SK-N-SH (cell line): ENCODE measurements at regions not wholly inside any gene's neighbourhood (a gene's known extent, or its start where the extent isn't known, plus 50 kb on each side); places are given as distances from the start of the nearest gene placed in this dataset.

ENCODE experiments used
- CTCF ChIP-seq: fragments of 200-600 bp; sonication (generic); IDR thresholded peaks from 2 replicates; pipeline ENCODE4 v1.6.1; 2017; ENCODE audit warnings: antibody characterized with exemption, mild to moderate bottlenecking, moderate library complexity
- RFX5 ChIP-seq: IDR thresholded peaks from 2 replicates; pipeline ENCODE4 v1.6.1; 2012; ENCODE audit warnings: mild to moderate bottlenecking, improper control_type of control experiment, low read length
- TAF1 ChIP-seq: IDR thresholded peaks from 2 replicates; pipeline ENCODE4 v1.6.1; 2012; ENCODE audit warnings: low read depth, mild to moderate bottlenecking, low read length, moderate library complexity, borderline replicate concordance
- TF ChIP-seq, protein P1 (sequence below): IDR thresholded peaks from 2 replicates; pipeline ENCODE4 v1.6.1; 2012; ENCODE audit warnings: mild to moderate bottlenecking, low read depth, low read length, moderate library complexity

DNA sequence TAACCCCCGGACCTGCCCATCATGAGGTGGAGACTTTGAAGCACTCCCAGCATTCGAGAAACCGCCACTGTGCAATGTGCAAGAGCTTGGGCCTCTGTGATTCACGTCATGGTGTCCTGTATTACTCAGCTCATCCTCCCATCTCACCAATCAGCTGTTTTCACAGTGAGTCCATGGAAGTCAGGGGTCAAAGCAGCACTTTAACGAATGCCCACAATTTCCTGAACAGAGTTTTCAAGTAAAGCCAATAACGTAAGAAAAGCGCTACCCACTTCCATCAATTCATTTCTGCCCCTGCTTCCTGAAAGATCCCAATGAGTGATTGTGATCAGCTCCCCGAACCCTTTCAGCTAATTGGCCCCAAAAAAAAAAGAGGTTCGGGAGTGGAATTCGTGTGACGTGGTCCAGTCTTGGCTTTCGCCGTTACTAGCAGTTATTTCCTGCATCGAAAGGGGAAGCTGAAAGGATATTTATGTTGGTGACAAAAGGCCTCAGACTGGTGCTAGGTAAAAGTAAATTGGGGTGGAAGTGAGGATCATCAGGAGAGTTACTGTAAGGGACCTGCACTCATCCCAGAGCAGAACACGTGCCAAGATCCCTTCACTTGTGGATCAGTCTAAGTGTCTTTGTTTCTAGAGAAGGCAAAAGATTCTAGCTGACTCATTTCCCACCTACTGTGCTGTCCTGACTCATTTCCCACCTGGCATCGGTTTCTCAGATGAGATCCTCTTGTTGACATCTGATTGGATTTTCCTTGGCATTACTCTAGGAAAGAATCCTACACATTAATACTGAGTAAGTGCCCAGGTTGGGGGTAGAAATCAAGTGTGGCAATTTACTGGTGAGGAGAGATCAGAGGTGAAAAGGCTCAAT is 136.7 kb upstream of the NUDT7 start:
- TF ChIP-seq RFX5 (no peak), CTCF (no peak), TAF1 (no peak)
- TF ChIP-seq, protein P1, sequence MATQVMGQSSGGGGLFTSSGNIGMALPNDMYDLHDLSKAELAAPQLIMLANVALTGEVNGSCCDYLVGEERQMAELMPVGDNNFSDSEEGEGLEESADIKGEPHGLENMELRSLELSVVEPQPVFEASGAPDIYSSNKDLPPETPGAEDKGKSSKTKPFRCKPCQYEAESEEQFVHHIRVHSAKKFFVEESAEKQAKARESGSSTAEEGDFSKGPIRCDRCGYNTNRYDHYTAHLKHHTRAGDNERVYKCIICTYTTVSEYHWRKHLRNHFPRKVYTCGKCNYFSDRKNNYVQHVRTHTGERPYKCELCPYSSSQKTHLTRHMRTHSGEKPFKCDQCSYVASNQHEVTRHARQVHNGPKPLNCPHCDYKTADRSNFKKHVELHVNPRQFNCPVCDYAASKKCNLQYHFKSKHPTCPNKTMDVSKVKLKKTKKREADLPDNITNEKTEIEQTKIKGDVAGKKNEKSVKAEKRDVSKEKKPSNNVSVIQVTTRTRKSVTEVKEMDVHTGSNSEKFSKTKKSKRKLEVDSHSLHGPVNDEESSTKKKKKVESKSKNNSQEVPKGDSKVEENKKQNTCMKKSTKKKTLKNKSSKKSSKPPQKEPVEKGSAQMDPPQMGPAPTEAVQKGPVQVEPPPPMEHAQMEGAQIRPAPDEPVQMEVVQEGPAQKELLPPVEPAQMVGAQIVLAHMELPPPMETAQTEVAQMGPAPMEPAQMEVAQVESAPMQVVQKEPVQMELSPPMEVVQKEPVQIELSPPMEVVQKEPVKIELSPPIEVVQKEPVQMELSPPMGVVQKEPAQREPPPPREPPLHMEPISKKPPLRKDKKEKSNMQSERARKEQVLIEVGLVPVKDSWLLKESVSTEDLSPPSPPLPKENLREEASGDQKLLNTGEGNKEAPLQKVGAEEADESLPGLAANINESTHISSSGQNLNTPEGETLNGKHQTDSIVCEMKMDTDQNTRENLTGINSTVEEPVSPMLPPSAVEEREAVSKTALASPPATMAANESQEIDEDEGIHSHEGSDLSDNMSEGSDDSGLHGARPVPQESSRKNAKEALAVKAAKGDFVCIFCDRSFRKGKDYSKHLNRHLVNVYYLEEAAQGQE = no peak
